GM18861 (cell line): ENCODE measurements at regions not wholly inside any gene's neighbourhood (a gene's known extent, or its start where the extent isn't known, plus 50 kb on each side); places are given as distances from the start of the nearest gene placed in this dataset.

ENCODE experiments used
- ATAC-seq: cut with Tn5 transposase; IDR thresholded peaks from one replicate; pipeline ENCODE4 v1.9.1; 2021; ENCODE audit not compliant: unreplicated experiment

- ATAC-seq: no peak
These were observed 157.5 kb upstream of the IER5L start for GRCh38 chr9:129335464-129336129.

GRCh38 chr9:129334105-129334935 is 156.3 kb upstream of the IER5L start:
- no peak for ATAC-seq

- ATAC-seq: no peak
These were observed 155.6 kb upstream of the IER5L start for GRCh38 chr9:129333617-129334104.

- ATAC-seq: no peak
These were observed 154.5 kb upstream of the IER5L start for GRCh38 chr9:129332581-129332980.

- no peak for ATAC-seq
These were observed 153.9 kb upstream of the IER5L start for GRCh38 chr9:129331772-129332500.

- no peak for ATAC-seq
These were observed 153.4 kb upstream of the IER5L start for GRCh38 chr9:129331493-129331765.

- ATAC-seq: no peak
These were observed 152.8 kb upstream of the IER5L start for GRCh38 chr9:129330711-129331492.

GRCh38 chr9:129328355-129329042 is 150.4 kb upstream of the IER5L start:
- ATAC-seq: no peak

- ATAC-seq: no peak
These were observed 149.7 kb upstream of the IER5L start for GRCh38 chr9:129327552-129328328.

GRCh38 chr9:129326061-129327005 is 148.3 kb upstream of the IER5L start:
- no peak for ATAC-seq

- ATAC-seq: no peak
These were observed 146.9 kb upstream of the IER5L start for GRCh38 chr9:129324808-129325502.

GRCh38 chr9:129323999-129324553 is 146.0 kb upstream of the IER5L start:
- no peak for ATAC-seq

- ATAC-seq: no peak
These were observed 145.4 kb upstream of the IER5L start for GRCh38 chr9:129323376-129323998.

- ATAC-seq: no peak
These were observed 144.7 kb upstream of the IER5L start for GRCh38 chr9:129322641-129323375.

- no peak for ATAC-seq
These were observed 144.1 kb upstream of the IER5L start for GRCh38 chr9:129322022-129322621.
